Activated CD4-positive, alpha-beta memory T cell treated with anti-CD3 and anti-CD28 coated beads, Interleukin-2, amount 10 ng/mL, durations not matched to agents 7 days and 5 days (primary cell): ENCODE measurements at regions not wholly inside any gene's neighbourhood (a gene's known extent, or its start where the extent isn't known, plus 50 kb on each side); places are given as distances from the start of the nearest gene placed in this dataset.
"Not testable (repeated sequence)": the region's sequence is repeated elsewhere in the genome, so short reads cannot be mapped to it uniquely, and the experiment has no call there.

ENCODE experiments used
- CTCF ChIA-PET: fragments of 350-600 bp; sonication (Branson Sonifier 250); formaldehyde crosslinking; loops from one replicate; lab custom pipeline; 2021; ENCODE audit warnings: antibody characterized with exemption, inconsistent platforms; lab: Charles Lee
- POLR2A ChIA-PET: fragments of 350-600 bp; sonication (Branson Sonifier 250); formaldehyde crosslinking; loops from one replicate; lab custom pipeline; 2021; ENCODE audit warnings: antibody characterized with exemption; lab: Charles Lee
- DNase-seq: peaks from one replicate; pipeline ENCODE4 v3.0.0-alpha.2; 2020
- H3K27ac Mint-ChIP-seq: one replicate; pipeline ENCODE4 v1.8.0; 2021; ENCODE audit warnings: mild to moderate bottlenecking, mixed read lengths
- H3K27me3 Mint-ChIP-seq: one replicate; pipeline ENCODE4 v1.8.0; 2021; ENCODE audit warnings: mixed read lengths
- H3K36me3 Mint-ChIP-seq: one replicate; pipeline ENCODE4 v1.8.0; 2021; ENCODE audit warnings: low read depth, mixed read lengths
- H3K4me1 Mint-ChIP-seq: one replicate; pipeline ENCODE4 v1.8.0; 2021; ENCODE audit warnings: mixed read lengths
- H3K4me3 Mint-ChIP-seq: one replicate; pipeline ENCODE4 v1.8.0; 2021; ENCODE audit warnings: mild to moderate bottlenecking, mixed read lengths
- H3K9me3 Mint-ChIP-seq: one replicate; pipeline ENCODE4 v1.8.0; 2021; ENCODE audit warnings: mixed read lengths

DNA sequence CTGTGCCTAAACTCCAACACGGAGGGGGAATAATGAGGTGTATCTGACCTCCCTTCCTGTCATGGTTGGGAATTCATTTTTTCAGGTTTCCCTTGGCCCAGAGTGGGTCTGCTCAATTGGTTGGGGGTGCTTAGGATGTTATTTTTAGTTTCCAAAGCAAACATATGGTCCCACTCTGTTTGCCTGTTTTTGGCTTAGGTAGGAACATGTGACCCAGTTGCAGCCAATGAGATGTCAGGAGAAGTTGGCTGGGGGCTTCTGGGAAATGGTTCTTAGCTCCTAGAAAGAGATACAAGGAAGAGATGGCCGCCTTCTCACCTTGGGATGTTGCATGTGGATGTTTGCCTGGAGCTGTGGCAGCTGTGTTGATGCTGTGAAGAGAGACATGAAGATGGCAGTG lies 147.9 kb upstream of the RFLNA start:
- no peaks in the 10 kb centered on the region for H3K9me3 Mint-ChIP-seq
- H3K36me3 Mint-ChIP-seq, result no peaks in the 10 kb centered on the region
- ChIA-PET CTCF (no interaction called here), POLR2A (no interaction called here)
- no peak overlapping the region for H3K27ac Mint-ChIP-seq
- peaks cover 10% of the 10 kb centered on the region for H3K27me3 Mint-ChIP-seq
- H3K4me3 Mint-ChIP-seq, result no peak overlapping the region
- DNase-seq, result no peak
- no peaks in the 10 kb centered on the region for H3K4me1 Mint-ChIP-seq

DNA sequence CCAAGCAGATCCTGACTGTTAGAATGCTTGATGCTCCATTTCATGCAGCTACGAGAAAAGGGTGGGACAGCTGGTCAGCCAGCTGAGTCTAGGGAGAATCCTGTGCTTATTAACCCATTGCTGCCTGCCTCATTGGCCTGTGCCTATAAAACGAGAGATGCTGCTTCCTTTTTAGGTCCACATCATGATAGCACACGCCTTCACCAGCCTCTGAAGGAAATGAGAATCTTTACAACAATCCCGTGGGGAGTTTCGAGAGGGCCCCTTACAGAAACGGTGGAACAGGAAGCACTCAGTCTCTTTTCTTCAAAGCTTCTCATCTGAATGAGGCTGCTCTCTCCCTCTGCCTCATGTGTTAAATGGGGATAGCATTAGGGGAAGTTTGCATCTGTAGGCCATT lies 147.3 kb upstream of the RFLNA start:
- H3K27me3 Mint-ChIP-seq, result peaks cover 10% of the 10 kb centered on the region
- no peaks in the 10 kb centered on the region for H3K4me1 Mint-ChIP-seq
- no peak overlapping the region for H3K27ac Mint-ChIP-seq
- ChIA-PET CTCF (no interaction called here), POLR2A (no interaction called here)
- no peak for DNase-seq
- H3K9me3 Mint-ChIP-seq, result no peaks in the 10 kb centered on the region
- H3K36me3 Mint-ChIP-seq, result no peaks in the 10 kb centered on the region
- no peak overlapping the region for H3K4me3 Mint-ChIP-seq

DNA sequence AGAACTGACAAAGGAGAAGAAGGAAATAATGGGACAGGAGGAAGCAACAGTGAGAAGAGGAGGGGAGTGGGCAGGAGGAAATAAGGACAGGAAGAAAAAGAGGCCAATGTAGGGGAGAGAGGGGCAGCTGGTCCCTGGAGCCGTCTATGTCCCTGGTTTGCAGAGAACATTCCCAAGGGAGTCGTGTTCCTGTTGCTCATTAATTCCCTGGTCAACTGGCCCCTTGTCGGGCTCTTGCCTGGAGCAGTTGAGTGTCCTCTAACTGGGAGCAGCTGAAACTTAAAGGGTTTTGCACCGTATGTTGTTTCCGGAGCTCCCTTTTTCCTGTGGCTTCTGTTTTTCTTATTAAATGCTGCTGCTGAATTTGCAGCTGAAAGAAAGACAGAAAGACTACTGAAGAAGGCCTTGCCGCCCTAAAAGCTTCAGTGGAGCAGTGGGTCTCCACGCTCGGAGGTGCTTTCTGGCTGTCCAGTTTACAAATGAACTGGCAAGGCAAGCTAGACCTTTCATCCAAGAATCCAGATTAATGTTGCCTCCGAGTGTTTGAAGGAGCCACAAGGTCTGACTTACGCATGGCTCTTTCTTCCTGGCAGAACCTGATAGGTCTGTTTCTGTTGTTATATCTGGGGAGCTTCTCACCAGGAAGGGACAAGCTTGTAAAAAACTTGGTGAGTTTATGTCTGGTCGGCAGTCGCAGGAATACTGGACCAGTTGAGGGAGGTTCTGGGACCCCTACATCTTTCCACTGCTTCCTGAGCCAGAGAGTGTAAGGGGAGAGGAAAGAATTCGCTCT lies 146.2 kb upstream of the RFLNA start:
- Mint-ChIP-seq H3K27me3 (peaks cover 8% of the 10 kb centered on the region), H3K36me3 (no peaks in the 10 kb centered on the region), H3K4me1 (no peaks in the 10 kb centered on the region), H3K9me3 (no peaks in the 10 kb centered on the region), H3K4me3 (no peak overlapping the region), H3K27ac (no peak overlapping the region)
- DNase-seq, result no peak
- CTCF ChIA-PET, result no interaction called here
- POLR2A ChIA-PET, result no interaction called here

DNA sequence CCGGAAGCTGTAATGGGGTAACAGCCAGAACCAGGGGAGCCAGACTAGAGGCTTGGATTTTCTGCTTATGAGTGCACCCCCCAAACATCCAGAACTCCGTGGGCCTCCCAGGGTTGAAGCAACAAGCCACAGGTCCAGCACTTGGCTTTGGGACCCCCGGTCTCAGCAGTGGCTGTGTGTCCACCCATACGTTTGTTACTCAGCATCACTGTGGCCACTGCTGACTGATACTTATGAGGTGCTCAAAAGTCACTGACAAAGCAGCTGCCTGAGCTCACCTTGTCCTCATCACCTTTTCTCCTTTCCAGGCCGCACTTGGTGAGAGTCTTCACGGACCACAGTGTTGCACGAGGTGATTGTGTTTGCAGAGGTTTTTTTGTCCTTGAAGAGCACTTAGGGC lies 145.6 kb upstream of the RFLNA start:
- H3K9me3 Mint-ChIP-seq, result no peaks in the 10 kb centered on the region
- no peak for DNase-seq
- no peaks in the 10 kb centered on the region for H3K4me1 Mint-ChIP-seq
- ChIA-PET POLR2A (no interaction called here), CTCF (no interaction called here)
- no peak overlapping the region for H3K4me3 Mint-ChIP-seq
- H3K27me3 Mint-ChIP-seq, result peaks cover 8% of the 10 kb centered on the region
- no peak overlapping the region for H3K27ac Mint-ChIP-seq
- no peaks in the 10 kb centered on the region for H3K36me3 Mint-ChIP-seq

DNA sequence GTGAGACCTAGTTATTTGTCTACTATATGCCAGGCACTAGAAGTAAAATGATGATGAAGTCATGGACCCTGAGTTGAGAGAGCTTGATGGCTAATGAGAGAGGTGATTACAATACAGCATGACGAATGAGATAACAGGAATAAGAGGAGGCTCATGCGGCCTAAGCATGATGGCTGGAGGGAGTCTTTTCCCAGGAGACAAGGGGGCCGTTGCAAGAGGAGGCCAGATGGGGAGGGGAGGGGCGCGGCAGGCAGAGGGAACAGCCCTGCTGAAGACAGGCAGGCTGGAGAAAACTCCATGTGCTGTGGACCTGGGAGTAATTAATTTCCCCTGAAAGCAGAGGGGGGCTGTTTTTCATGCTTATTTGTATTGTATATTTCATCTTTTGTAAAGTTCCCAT lies 144.7 kb upstream of the RFLNA start:
- ChIA-PET CTCF (no interaction called here), POLR2A (no interaction called here)
- peaks cover 5% of the 10 kb centered on the region for H3K27me3 Mint-ChIP-seq
- H3K4me1 Mint-ChIP-seq, result no peaks in the 10 kb centered on the region
- H3K9me3 Mint-ChIP-seq, result no peaks in the 10 kb centered on the region
- no peak for DNase-seq
- H3K4me3 Mint-ChIP-seq, result no peak overlapping the region
- H3K36me3 Mint-ChIP-seq, result no peaks in the 10 kb centered on the region
- H3K27ac Mint-ChIP-seq, result no peak overlapping the region

DNA sequence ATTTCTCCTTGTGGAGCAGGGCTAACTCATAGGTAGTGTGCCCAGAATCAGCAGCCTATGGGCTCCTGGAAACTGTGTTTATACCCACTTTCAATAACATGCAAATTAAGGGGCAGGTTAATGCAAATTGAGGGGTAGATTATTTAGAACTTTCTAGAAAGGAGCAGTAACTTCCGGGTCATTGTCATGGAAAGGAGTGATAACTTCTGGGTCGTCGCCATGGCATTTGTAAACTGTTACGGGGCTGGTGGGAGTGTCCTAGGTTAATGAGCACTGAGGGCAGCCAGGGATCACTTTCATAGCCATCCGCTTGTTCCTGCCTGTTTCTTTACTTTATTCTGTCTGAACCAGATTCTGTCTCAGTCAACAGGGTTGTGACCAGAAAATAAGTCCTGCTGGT lies 143.3 kb upstream of the RFLNA start:
- no peaks in the 10 kb centered on the region for H3K4me1 Mint-ChIP-seq
- no peak overlapping the region for H3K4me3 Mint-ChIP-seq
- ChIA-PET POLR2A (no interaction called here), CTCF (no interaction called here)
- DNase-seq, result no peak
- no peak overlapping the region for H3K27ac Mint-ChIP-seq
- peaks cover 5% of the 10 kb centered on the region for H3K27me3 Mint-ChIP-seq
- no peaks in the 10 kb centered on the region for H3K9me3 Mint-ChIP-seq
- H3K36me3 Mint-ChIP-seq, result no peaks in the 10 kb centered on the region

DNA sequence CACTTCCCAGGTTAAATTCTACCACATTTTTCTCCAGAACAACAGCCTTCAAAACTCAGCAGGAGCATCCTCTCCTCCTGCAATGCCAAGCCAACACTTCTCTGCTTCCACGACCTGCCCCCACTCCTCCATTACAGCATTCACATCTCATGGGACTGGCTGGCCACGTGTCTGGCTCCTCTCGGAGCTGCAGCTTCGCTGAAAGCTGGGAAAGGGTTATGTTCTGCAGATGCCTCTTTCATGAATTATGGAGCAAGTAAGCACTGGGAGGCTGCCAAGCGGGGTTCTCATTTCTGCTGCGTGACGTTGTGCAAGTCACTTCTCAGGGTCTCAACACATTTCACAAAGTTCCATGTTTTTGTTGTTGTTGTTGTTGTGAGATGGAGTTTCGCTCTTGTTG lies 142.2 kb upstream of the RFLNA start:
- Mint-ChIP-seq H3K9me3 (no peaks in the 10 kb centered on the region), H3K36me3 (no peaks in the 10 kb centered on the region), H3K4me1 (no peaks in the 10 kb centered on the region), H3K27ac (no peak overlapping the region), H3K27me3 (peaks cover 5% of the 10 kb centered on the region), H3K4me3 (no peak overlapping the region)
- ChIA-PET POLR2A (no interaction called here), CTCF (no interaction called here)
- DNase-seq, result no peak

DNA sequence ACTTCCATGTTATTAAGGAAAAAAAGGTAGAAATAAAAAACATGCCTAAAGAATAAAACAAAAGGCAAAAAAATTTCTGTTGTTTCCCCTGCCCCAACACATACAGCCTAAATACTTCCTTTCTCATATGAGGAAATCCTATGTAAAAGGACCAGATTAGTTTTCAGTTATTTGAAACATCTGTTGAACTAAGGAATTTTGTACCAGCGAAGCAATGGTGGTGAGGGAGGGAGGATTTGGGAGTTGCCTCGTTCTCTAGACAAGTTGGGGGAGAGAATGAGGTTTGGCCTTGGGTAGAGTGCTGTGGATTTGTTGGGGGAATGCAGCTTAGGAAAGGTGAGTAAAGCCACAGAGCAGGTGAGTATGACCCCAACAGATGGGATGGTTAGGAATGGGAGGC lies 141.5 kb upstream of the RFLNA start:
- Mint-ChIP-seq H3K4me1 (no peaks in the 10 kb centered on the region), H3K36me3 (no peaks in the 10 kb centered on the region), H3K27ac (no peak overlapping the region), H3K4me3 (no peak overlapping the region), H3K9me3 (no peaks in the 10 kb centered on the region), H3K27me3 (peaks cover 7% of the 10 kb centered on the region)
- ChIA-PET POLR2A (no interaction called here), CTCF (no interaction called here)
- no peak for DNase-seq

DNA sequence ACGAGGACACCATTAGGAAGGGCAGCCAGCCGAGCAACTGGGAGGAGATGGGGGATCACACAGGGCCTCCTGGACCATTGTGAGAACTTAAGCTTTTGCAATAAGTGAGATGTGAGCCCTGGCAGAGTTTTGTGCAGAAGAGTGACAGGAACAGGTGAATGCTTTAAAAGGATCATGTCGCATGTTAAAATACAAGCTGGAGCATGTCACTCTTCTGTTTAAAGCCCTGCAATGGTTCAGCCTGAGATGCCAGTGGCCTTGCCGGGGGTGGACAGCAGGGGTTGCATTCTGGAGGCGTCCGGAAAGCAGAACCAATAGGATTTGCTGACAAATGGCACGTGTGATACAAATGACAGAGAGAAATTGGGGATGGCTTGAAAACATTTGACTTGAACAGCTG lies 137.5 kb upstream of the RFLNA start:
- Mint-ChIP-seq H3K27ac (no peak overlapping the region), H3K4me1 (no peaks in the 10 kb centered on the region), H3K27me3 (peaks cover 6% of the 10 kb centered on the region), H3K9me3 (no peaks in the 10 kb centered on the region), H3K36me3 (no peaks in the 10 kb centered on the region), H3K4me3 (no peak overlapping the region)
- ChIA-PET CTCF (no interaction called here), POLR2A (no interaction called here)
- DNase-seq, result no peak

DNA sequence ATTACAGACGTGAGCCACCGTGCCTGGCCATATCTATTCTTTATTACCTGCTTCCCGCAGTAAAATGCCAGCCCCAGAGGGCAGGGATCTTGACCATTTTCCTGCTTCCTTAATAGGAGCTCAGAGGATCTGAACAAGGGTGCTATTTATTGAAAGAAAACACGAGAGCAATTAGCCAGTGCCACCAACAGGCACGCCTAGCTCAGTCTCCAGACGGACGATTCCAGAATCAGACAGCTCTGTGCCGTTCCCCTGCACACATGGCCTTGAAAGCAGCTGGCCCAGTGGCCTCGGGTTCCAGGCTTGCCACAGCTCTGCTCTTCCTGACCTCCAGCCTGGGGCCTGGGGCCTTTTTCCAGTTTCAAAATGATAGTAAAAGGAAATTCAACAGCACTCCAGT lies 135.2 kb upstream of the RFLNA start:
- no peaks in the 10 kb centered on the region for H3K36me3 Mint-ChIP-seq
- ChIA-PET POLR2A (no interaction called here), CTCF (no interaction called here)
- H3K27ac Mint-ChIP-seq, result no peak overlapping the region
- H3K4me1 Mint-ChIP-seq, result no peaks in the 10 kb centered on the region
- no peak overlapping the region for H3K4me3 Mint-ChIP-seq
- no peak for DNase-seq
- H3K27me3 Mint-ChIP-seq, result peaks cover 6% of the 10 kb centered on the region
- H3K9me3 Mint-ChIP-seq, result no peaks in the 10 kb centered on the region

DNA sequence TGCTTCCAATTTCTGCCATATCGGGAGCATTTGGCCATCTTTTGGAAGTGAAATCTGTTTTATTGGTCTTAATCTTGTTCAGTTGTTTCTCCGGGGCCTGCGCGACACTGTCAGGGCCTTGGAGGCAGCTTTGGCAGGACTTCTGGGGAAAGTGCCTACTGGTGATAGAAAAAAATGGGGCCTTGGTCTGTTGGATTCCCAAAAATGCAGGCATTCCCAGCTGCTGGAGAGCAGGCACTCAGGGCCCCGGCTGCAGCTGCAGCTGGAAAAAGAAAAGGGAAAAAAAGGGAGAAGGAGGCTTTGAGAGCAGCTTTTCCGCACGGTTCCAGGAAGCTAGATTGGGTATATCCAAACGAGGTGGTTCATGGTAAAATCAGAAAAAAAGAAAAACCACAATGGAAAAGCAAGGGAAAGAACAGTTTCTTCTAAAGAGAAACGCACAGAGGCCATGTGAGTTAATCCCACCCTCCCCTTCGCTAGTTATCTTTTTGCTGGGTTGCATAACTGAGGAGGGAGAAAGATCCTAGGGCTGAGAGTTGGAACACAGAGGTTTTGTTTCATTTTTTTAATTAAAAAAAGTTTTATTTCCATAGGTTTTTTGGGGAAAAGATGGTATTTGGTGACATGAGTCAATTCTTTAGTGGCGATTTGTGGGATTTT lies 134.7 kb upstream of the RFLNA start:
- Mint-ChIP-seq H3K4me1 (no peaks in the 10 kb centered on the region), H3K27ac (no peak overlapping the region), H3K9me3 (peaks cover 4% of the 10 kb centered on the region), H3K27me3 (peaks cover 6% of the 10 kb centered on the region), H3K36me3 (no peaks in the 10 kb centered on the region), H3K4me3 (no peak overlapping the region)
- DNase-seq, result no peak
- ChIA-PET CTCF (no interaction called here), POLR2A (no interaction called here)

DNA sequence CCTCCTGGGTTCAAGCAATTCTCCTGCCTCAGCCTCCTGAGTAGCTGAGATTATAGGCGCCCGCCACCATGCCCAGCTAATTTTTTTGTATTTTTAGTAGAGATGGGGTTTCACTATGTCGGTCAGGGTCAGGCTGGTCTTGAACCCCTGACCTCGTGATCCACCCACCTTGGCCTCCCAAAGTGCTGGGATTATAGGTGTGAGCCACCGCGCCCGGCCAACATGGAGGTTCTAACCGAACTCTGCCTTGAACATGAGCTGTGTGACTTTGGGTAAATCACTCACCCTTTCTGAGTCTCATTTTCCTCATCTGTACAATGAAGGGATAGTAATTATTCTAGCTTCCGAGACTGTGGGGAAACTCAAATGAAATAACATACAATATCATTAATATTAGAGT lies 133.5 kb upstream of the RFLNA start:
- DNase-seq, result not testable (repeated sequence)

DNA sequence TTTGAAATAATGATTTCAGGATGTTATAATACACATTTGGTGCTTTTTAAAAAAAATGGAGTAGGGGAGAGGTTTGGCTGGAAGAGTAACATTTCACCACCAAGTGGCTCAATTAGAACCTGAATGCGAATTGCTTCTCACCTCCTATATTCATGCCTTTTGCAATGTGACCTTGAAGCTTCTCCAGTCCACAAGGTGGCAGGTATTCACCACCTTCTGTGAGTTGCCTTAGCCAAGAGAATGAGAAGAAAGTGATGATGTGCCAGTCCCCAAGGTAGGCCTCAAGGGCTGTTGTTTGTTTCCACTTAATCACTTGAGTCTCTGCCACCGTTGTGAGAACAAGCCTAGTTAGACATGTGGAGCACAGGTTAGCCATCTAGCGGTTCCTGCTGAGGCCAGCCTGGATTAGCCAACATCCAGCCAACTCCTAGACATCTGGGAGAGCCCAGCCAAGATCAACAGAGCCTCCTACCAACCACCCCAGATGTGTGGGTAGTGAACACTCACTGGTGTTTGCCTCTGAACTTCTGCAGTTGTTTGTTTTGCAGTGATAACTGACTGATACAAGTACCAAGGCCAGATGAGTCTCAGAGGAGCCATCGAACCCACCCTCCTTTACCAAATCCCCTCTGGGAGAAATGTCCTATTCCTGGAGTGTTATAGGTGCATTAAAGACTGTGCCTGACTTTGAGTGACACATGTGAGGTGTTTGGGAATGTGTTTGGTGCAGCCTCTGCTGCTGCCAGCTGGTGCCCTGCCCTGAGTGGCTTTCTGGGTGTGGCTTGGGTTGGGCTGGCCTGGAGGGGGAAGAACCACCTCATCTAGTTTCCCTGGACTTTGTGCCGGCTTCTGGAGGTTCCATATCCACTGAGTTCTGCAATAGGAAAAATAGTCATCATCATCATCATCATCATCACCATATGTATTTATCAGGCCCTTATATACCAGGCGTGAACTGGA lies 132.5 kb upstream of the RFLNA start:
- POLR2A ChIA-PET, result no interaction called here
- no peak overlapping the region for H3K4me3 Mint-ChIP-seq
- no peak overlapping the region for H3K27ac Mint-ChIP-seq
- no peaks in the 10 kb centered on the region for H3K4me1 Mint-ChIP-seq
- no peak for DNase-seq
- CTCF ChIA-PET, result no interaction called here
- peaks cover 5% of the 10 kb centered on the region for H3K9me3 Mint-ChIP-seq
- H3K36me3 Mint-ChIP-seq, result no peaks in the 10 kb centered on the region
- peaks cover 4% of the 10 kb centered on the region for H3K27me3 Mint-ChIP-seq

More for the DNA sequence above, 133.5 kb upstream of the RFLNA start:
- H3K27me3 Mint-ChIP-seq, H3K36me3 Mint-ChIP-seq, H3K9me3 Mint-ChIP-seq, H3K4me3 Mint-ChIP-seq, H3K27ac Mint-ChIP-seq, POLR2A ChIA-PET, CTCF ChIA-PET, H3K4me1 Mint-ChIP-seq: not testable (repeated sequence)
